SK-N-SH treated with all-trans-retinoic acid at 6 μM for 48 hours (cell line): ENCODE measurements at regions not wholly inside any gene's neighbourhood (a gene's known extent, or its start where the extent isn't known, plus 50 kb on each side); places are given as distances from the start of the nearest gene placed in this dataset.

ENCODE experiments used
- ARNTL ChIP-seq: fragments of 450-650 bp; formaldehyde crosslinking; IDR thresholded peaks from 2 replicates; pipeline ENCODE4 v1.5.0; 2020; ENCODE audit warnings: low read depth, mild to moderate bottlenecking, moderate library complexity, borderline replicate concordance
- ISL1 ChIP-seq: fragments of 250-450 bp; sonication (Bioruptor Pico); IDR thresholded peaks from 2 replicates; pipeline ENCODE4 v2.1.2; 2022; ENCODE audit warnings: mild to moderate bottlenecking, moderate library complexity
- PPARA ChIP-seq: fragments of 250-450 bp; sonication (Bioruptor Pico); IDR thresholded peaks from 2 replicates; pipeline ENCODE4 v1.5.0; 2020; ENCODE audit warnings: mild to moderate bottlenecking, borderline replicate concordance
- TOX ChIP-seq: fragments of 250-450 bp; sonication (Bioruptor Pico); IDR thresholded peaks from 2 replicates; pipeline ENCODE4 v1.8.0; 2021; ENCODE audit warnings: mild to moderate bottlenecking, moderate library complexity, borderline replicate concordance
- ZFP3 ChIP-seq: fragments of 250-450 bp; sonication (Bioruptor Pico); IDR thresholded peaks from 2 replicates; pipeline ENCODE4 v1.5.0; 2020; ENCODE audit warnings: mild to moderate bottlenecking, moderate library complexity
- ZFP30 ChIP-seq: fragments of 450-650 bp; formaldehyde crosslinking; IDR thresholded peaks from 2 replicates; pipeline ENCODE4 v1.5.0; 2022; ENCODE audit warnings: mild to moderate bottlenecking, moderate library complexity
- ZNF565 ChIP-seq: fragments of 450-650 bp; formaldehyde crosslinking; conservative IDR thresholded peaks from 2 replicates; pipeline ENCODE4 v1.5.0; 2020; ENCODE audit warnings: low read depth, mild to moderate bottlenecking, moderate library complexity
- ZNF70 ChIP-seq: fragments of 450-650 bp; formaldehyde crosslinking; IDR thresholded peaks from 2 replicates; pipeline ENCODE4 v1.5.0; 2020; ENCODE audit warnings: mild to moderate bottlenecking, moderate library complexity
- TF ChIP-seq, protein P1 (sequence below): fragments of 250-450 bp; sonication (Bioruptor Pico); IDR thresholded peaks from 2 replicates; pipeline ENCODE4 v1.8.0; 2020; ENCODE audit warnings: mild to moderate bottlenecking, moderate library complexity, borderline replicate concordance
- TF ChIP-seq, protein P2 (sequence below): fragments of 250-450 bp; sonication (Bioruptor Pico); IDR thresholded peaks from 2 replicates; pipeline ENCODE4 v1.8.0; 2021; ENCODE audit warnings: low read depth, mild to moderate bottlenecking, moderate library complexity, borderline replicate concordance
- TF ChIP-seq, protein P3 (sequence below): fragments of 250-450 bp; sonication (Bioruptor Pico); IDR thresholded peaks from 2 replicates; pipeline ENCODE4 v1.5.1; 2020; ENCODE audit warnings: low read depth, mild to moderate bottlenecking, moderate library complexity

DNA sequence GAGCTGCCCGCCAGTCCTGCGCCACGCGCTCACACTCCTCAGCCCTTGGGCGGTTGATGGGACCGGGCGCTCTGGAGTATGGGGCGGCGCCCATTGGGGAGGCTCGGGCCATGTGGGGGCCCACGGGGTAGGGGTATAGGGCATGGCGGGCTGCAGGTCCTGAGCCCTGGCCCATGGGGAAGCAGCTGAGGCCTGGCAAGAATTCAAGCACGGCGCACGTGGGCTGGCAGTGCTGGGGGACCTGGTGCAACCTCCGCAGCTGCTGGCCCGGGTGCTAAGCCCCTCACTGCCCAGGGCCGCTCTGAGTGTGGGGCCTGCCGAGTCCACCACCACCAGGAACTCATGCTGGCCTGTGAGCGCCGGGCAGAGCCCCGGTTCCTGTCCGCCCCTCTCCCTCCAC is 229.6 kb upstream of the ZNF608 start:
- TF ChIP-seq TOX (CRISPR knock-in tag) (no peak), PPARA (CRISPR knock-in tag) (no peak), ZFP30 (CRISPR knock-in tag) (no peak), ISL1 (no peak), ARNTL (CRISPR knock-in tag) (no peak), ZNF565 (CRISPR knock-in tag) (no peak), ZNF70 (CRISPR knock-in tag) (no peak), ZFP3 (CRISPR knock-in tag) (no peak)
- TF ChIP-seq, protein P1, sequence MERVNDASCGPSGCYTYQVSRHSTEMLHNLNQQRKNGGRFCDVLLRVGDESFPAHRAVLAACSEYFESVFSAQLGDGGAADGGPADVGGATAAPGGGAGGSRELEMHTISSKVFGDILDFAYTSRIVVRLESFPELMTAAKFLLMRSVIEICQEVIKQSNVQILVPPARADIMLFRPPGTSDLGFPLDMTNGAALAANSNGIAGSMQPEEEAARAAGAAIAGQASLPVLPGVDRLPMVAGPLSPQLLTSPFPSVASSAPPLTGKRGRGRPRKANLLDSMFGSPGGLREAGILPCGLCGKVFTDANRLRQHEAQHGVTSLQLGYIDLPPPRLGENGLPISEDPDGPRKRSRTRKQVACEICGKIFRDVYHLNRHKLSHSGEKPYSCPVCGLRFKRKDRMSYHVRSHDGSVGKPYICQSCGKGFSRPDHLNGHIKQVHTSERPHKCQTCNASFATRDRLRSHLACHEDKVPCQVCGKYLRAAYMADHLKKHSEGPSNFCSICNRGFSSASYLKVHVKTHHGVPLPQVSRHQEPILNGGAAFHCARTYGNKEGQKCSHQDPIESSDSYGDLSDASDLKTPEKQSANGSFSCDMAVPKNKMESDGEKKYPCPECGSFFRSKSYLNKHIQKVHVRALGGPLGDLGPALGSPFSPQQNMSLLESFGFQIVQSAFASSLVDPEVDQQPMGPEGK = no peak
- TF ChIP-seq, protein P2, sequence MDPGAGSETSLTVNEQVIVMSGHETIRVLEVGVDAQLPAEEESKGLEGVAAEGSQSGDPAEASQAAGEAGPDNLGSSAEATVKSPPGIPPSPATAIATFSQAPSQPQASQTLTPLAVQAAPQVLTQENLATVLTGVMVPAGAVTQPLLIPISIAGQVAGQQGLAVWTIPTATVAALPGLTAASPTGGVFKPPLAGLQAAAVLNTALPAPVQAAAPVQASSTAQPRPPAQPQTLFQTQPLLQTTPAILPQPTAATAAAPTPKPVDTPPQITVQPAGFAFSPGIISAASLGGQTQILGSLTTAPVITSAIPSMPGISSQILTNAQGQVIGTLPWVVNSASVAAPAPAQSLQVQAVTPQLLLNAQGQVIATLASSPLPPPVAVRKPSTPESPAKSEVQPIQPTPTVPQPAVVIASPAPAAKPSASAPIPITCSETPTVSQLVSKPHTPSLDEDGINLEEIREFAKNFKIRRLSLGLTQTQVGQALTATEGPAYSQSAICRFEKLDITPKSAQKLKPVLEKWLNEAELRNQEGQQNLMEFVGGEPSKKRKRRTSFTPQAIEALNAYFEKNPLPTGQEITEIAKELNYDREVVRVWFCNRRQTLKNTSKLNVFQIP (CRISPR knock-in tag) = no peak
- TF ChIP-seq, protein P3, sequence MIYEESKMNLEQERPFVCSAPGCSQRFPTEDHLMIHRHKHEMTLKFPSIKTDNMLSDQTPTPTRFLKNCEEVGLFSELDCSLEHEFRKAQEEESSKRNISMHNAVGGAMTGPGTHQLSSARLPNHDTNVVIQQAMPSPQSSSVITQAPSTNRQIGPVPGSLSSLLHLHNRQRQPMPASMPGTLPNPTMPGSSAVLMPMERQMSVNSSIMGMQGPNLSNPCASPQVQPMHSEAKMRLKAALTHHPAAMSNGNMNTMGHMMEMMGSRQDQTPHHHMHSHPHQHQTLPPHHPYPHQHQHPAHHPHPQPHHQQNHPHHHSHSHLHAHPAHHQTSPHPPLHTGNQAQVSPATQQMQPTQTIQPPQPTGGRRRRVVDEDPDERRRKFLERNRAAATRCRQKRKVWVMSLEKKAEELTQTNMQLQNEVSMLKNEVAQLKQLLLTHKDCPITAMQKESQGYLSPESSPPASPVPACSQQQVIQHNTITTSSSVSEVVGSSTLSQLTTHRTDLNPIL = no peak
